VCaP (cell line): ENCODE measurements at regions not wholly inside any gene's neighbourhood (a gene's known extent, or its start where the extent isn't known, plus 50 kb on each side); places are given as distances from the start of the nearest gene placed in this dataset.
"Not testable (repeated sequence)": the region's sequence is repeated elsewhere in the genome, so short reads cannot be mapped to it uniquely, and the experiment has no call there.

Experiments used
- H3K27ac ChIP-seq: fragments of 450-650 bp; 2 replicates; pipeline ENCODE4 v1.5.1; 2017
- TF ChIP-seq, protein P1 (sequence below): fragments of 450-650 bp; conservative IDR thresholded peaks from 2 replicates; pipeline ENCODE4 v1.5.1; 2017; ENCODE audit warnings: mild to moderate bottlenecking, moderate library complexity

GRCh38 chr1:59195151-59195550 lies 101.7 kb upstream of the FGGY start:
- no peak overlapping the region for H3K27ac ChIP-seq
- TF ChIP-seq, protein P1, sequence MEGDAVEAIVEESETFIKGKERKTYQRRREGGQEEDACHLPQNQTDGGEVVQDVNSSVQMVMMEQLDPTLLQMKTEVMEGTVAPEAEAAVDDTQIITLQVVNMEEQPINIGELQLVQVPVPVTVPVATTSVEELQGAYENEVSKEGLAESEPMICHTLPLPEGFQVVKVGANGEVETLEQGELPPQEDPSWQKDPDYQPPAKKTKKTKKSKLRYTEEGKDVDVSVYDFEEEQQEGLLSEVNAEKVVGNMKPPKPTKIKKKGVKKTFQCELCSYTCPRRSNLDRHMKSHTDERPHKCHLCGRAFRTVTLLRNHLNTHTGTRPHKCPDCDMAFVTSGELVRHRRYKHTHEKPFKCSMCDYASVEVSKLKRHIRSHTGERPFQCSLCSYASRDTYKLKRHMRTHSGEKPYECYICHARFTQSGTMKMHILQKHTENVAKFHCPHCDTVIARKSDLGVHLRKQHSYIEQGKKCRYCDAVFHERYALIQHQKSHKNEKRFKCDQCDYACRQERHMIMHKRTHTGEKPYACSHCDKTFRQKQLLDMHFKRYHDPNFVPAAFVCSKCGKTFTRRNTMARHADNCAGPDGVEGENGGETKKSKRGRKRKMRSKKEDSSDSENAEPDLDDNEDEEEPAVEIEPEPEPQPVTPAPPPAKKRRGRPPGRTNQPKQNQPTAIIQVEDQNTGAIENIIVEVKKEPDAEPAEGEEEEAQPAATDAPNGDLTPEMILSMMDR, result no peak

DNA sequence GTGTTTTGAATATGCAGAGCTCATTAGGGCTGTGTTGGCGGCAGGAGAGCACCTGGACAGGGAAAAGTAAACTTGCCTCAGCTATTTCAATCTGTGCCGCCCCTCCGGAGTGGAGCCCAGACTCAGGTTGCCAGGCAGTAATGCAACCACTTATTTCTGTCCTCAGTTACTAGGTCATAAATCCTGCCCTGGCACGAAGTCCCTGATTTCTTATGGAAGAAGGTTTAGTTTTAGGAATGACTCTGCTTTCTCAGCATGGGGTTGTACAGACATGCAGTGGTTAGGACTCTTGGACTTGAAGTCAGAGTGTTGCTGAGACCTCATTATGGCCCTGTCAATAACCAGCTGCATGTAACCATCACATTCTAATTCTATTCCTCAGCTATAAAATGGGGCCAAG lies 98.3 kb upstream of the FGGY start:
- TF ChIP-seq, protein P1, result no peak
- no peak overlapping the region for H3K27ac ChIP-seq

GRCh38 chr1:59199147-59199546 lies 97.7 kb upstream of the FGGY start:
- TF ChIP-seq, protein P1, result no peak
- no peak overlapping the region for H3K27ac ChIP-seq

DNA sequence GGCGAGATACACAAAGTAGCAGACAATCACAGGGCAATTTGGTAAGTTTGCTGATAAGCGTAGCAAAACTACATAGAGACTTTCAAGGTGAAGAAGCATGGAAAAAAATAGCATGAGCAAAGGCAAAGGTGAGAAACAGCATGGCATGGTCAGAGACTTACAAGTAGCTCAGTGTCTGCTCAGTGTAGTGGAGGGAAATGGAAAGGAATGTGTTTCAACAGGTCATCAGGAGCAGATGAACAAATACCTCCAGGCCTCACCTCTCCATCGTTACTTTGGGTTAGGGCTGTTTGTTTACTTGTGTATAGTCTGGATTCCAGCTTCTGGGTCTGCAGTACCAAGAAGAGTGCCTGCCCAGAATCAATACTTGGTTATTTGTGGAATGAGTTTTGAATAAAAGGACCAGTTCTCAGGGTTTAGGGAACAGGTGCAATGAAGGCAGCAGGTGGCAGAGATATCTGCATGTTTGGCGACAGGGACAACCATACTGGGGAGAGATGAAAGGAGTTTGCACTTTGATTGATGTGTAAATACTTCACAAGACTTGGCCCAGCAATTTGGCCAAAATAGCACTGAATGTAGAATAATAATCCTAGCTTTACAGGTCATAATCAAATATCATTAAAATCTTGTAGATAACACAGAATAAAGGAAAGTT lies 97.0 kb upstream of the FGGY start:
- TF ChIP-seq, protein P1, result no peak
- no peak overlapping the region for H3K27ac ChIP-seq

DNA sequence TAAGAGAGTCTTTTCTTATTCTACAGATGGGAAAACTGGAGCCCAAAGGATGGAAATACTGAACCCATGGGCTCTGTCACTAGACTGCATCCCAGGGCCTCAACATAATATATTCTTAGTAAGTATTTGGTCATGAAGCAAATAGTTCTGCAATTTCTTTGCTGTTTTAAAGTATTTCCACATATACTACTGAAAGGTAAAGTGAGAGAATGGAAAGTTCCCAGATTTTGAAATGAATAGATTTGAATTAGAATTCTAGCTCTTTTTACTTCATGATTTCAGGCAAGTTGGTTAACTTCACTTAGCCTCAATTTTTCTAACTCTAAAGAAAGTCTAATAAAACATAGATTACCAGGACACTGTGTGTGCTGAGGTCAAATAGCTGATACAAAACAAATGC lies 95.6 kb upstream of the FGGY start:
- H3K27ac ChIP-seq, result no peak overlapping the region
- TF ChIP-seq, protein P1, result no peak

DNA sequence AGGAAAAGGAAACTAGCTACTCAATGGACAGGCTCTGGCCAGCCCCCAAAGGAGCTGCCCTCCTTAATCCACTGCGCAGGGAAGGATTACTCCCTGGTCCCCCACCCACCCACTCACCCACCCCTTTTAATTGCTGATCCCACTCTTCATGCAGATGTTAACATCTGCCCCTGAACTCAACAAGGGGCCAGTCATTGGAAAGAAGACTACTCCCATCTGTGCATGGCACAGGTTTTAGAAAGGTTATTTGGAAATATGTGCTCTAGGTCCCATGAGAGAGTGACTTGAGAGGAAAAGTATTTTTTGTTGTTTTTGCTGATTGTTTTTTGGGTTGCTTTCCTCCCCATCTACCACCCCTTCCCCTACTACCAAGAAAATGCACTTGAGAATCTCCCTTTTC lies 94.4 kb upstream of the FGGY start:
- no peak overlapping the region for H3K27ac ChIP-seq
- TF ChIP-seq, protein P1, result no peak

- TF ChIP-seq, protein P1, result no peak
- no peak overlapping the region for H3K27ac ChIP-seq
Measured at GRCh38 chr1:59204001-59204400, 92.9 kb upstream of the FGGY start.

- not testable (repeated sequence) for H3K27ac ChIP-seq
Measured at GRCh38 chr1:59206616-59207015, 90.3 kb upstream of the FGGY start.

- H3K27ac ChIP-seq, result not testable (repeated sequence)
Measured at GRCh38 chr1:59210430-59210829, 86.5 kb upstream of the FGGY start.
